ENCODE measurements at regions not wholly inside any gene's neighbourhood (a gene's known extent, or its start where the extent isn't known, plus 50 kb on each side); places are given as distances from the start of the nearest gene placed in this dataset.

- TF ChIP-seq CTCF (conservative IDR thresholded peaks at IDR 0.05) (no peak), ZFX (IDR thresholded peaks at IDR 0.05) (no peak)
- H3K27ac ChIP-seq = no peak overlapping the region; the same call in 1 of the 2 replicates
Observed at GRCh38 chr5:60262576-60263295, 369.2 kb upstream of the PDE4D start.

GRCh38 chr5:60261732-60262131 is 368.2 kb upstream of the PDE4D start:
- no peak overlapping the region for H3K27ac ChIP-seq

GRCh38 chr5:60260658-60261057 is 367.1 kb upstream of the PDE4D start:
- TF ChIP-seq ZFX (IDR thresholded peaks at IDR 0.05) = no peak
- H3K27ac ChIP-seq = no peak overlapping the region

More at GRCh38 chr5:60261732-60262131, 368.2 kb upstream of the PDE4D start:
- no peak for TF ChIP-seq ZFX (IDR thresholded peaks at IDR 0.05)
- no peak for TF ChIP-seq CTCF (conservative IDR thresholded peaks at IDR 0.05)

- H3K27ac ChIP-seq = no peak overlapping the region; the same call in 1 of the 2 replicates
- TF ChIP-seq ZFX (IDR thresholded peaks at IDR 0.05) (no peak), CTCF (conservative IDR thresholded peaks at IDR 0.05) (no peak)
Observed at GRCh38 chr5:60259730-60260129, 366.2 kb upstream of the PDE4D start.

GRCh38 chr5:60257596-60258271 is 364.2 kb upstream of the PDE4D start:
- TF ChIP-seq ZFX (IDR thresholded peaks at IDR 0.05) (no peak), CTCF (conservative IDR thresholded peaks at IDR 0.05) (no peak)
- no peak overlapping the region for H3K27ac ChIP-seq

- no peak overlapping the region for H3K27ac ChIP-seq
- TF ChIP-seq ZFX (IDR thresholded peaks at IDR 0.05) (no peak), CTCF (conservative IDR thresholded peaks at IDR 0.05) (no peak)
Observed at GRCh38 chr5:60256546-60256945, 363.0 kb upstream of the PDE4D start.

GRCh38 chr5:60248901-60249300 is 355.4 kb upstream of the PDE4D start:
- no peak for TF ChIP-seq CTCF (conservative IDR thresholded peaks at IDR 0.05)
- TF ChIP-seq ZFX (IDR thresholded peaks at IDR 0.05) = no peak
- no peak overlapping the region for H3K27ac ChIP-seq

Measured in C4-2B (cell line).